ENCODE measurements at regions not wholly inside any gene's neighbourhood (a gene's known extent, or its start where the extent isn't known, plus 50 kb on each side); places are given as distances from the start of the nearest gene placed in this dataset.

- no peak for DNase-seq
Measured at GRCh38 chr17:72068643-72069042, 52.2 kb upstream of the SOX9 start.

GRCh38 chr17:72069586-72070202, 51.1 kb upstream of the SOX9 start:
- peak; percentile 97 for DNase-seq

Data from NCI-H2227 treated with DMSO at 0.1 percent for 48 hours (cell line).